Breast epithelium (tissue), 3 donors: ENCODE measurements at regions not wholly inside any gene's neighbourhood (a gene's known extent, or its start where the extent isn't known, plus 50 kb on each side); places are given as distances from the start of the nearest gene placed in this dataset.

ENCODE experiments used
- CTCF ChIP-seq, 3 donors: fragments of 450-650 bp; IDR thresholded peaks; one replicate each; pipeline ENCODE4 v1.5.1; 2016 to 2017; ENCODE audit warnings: antibody characterized with exemption in 3 of 3, mild to moderate bottlenecking in 3 of 3, moderate library complexity in 3 of 3
- POLR2A ChIP-seq: fragments of 450-650 bp; IDR thresholded peaks from one replicate; pipeline ENCODE4 v1.6.1; 2016; ENCODE audit warnings: antibody characterized with exemption, mild to moderate bottlenecking, moderate library complexity

GRCh38 chr5:93070938-93071337, 510.1 kb downstream of the NR2F1-AS1 start:
- TF ChIP-seq POLR2A (no peak), CTCF (IDR thresholded peaks at IDR 0.05) (no peak)
